ENCODE measurements at regions not wholly inside any gene's neighbourhood (a gene's known extent, or its start where the extent isn't known, plus 50 kb on each side); places are given as distances from the start of the nearest gene placed in this dataset.

DNA sequence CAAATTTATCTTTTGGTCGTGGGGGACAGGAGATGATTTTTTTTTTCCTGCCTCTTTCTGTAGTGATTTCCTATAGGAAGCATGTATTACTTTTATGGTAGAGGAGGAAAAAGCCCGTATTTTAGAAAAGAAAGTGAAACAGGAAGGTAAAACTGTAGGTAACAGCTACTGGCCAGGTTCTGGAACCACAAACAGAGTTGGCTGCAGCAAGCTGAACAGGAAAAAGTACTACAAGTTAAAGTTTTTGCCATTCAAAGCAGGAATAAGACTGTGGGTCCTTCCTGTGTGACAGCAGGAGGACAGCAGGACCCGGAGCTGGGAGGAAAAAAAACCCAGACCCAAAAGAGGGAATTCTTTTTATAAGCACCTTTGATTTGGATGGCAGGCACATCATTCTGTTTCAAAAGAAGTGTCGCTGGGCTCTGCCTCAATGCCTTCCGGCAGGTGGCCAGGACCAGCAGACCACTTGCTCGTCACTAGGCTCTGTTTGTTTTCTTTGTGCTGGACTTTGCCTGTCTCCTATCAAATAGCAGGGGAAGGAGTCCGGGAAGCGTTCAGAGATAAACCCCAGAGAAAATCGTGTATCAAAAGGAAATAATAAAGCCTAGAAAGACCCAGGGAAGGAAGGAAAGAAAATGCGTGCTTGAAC, 277.9 kb downstream of the ADGRA3 start:
- no peak for TF ChIP-seq PTBP1 (IDR thresholded peaks at IDR 0.05; ENCODE audit: low read depth, low read length)
- no peak for TF ChIP-seq ZNF124 (CRISPR knock-in tag; IDR thresholded peaks at IDR 0.05)

Data from K562 (cell line).